DMS 273 treated with DMSO at 0.1 percent for 48 hours (cell line): ENCODE measurements at regions not wholly inside any gene's neighbourhood (a gene's known extent, or its start where the extent isn't known, plus 50 kb on each side); places are given as distances from the start of the nearest gene placed in this dataset.
"Not testable (repeated sequence)": the region's sequence is repeated elsewhere in the genome, so short reads cannot be mapped to it uniquely, and the experiment has no call there.

ENCODE experiments used
- DNase-seq: peaks from one replicate; lab custom pipeline; 2025; lab: John Stamatoyannopoulos, UW

DNA sequence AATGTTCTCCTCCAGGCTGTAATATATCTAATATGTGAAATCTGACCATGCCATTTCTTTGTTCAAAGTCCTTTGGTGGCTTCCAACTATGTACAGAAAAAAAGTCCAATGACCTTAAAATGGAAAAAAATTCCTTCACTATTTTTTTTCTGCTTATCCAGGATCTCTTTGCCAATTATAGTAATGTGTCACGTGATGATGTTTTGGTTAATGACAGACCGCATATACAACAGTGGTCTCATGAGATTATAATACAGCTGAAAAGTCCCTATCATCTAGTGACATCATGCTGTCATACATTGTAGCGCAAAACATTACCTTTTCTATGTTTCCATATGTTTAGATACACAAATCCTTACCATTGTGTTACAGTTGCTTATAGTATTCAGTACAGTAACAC lies 477.6 kb downstream of the TMEM232 start:
- DNase-seq: no peak

- no peak for DNase-seq
Observed at GRCh38 chr5:110250355-110250754, 476.1 kb downstream of the TMEM232 start.

DNA sequence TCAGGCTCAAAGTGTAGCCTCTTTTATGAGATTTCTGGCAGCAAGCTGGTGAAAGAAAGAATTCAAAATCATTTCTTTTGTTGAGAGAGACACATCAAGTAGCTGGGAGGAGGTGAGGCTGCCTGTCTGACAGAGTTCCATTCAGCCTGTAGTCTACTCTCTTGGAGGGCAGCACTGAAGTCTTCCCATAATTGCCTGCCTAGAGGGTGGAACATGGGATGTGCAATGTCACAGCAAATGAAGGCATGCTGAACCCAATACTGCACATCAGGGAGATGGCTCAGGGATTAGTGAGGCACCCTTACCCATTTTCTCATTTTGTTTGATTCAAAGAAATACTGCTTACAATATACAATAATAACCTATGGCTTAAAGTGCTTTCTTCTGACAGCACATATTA lies 475.7 kb downstream of the TMEM232 start:
- no peak for DNase-seq

GRCh38 chr5:110251366-110251765 lies 475.1 kb downstream of the TMEM232 start:
- DNase-seq: no peak

GRCh38 chr5:110255194-110255593 lies 471.3 kb downstream of the TMEM232 start:
- DNase-seq: no peak

- DNase-seq: no peak
Observed at GRCh38 chr5:110256298-110256697, 470.2 kb downstream of the TMEM232 start.

DNA sequence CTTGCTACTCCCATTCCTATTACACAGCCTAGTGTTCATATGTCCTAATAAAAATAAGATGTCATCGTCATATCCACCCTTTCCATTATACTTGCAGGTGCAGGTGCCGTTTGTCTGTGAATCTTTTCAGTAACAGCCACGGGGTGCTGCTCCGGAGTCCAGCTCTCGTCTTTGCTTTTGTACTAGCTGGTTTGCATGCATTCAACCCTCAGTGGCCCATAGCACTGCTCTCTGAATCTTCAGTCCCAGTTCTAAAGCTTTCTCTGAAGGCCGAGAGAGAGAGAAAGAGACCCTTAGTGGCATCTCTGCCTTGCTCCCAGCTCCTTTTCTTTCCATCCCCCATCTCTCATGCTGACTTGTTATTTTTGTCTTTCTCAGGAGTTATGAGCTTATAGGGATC lies 468.5 kb downstream of the TMEM232 start:
- no peak for DNase-seq

GRCh38 chr5:110258460-110259216 lies 467.8 kb downstream of the TMEM232 start:
- DNase-seq: peak; percentile 91

GRCh38 chr5:110262749-110263148 lies 463.7 kb downstream of the TMEM232 start:
- DNase-seq: no peak

DNA sequence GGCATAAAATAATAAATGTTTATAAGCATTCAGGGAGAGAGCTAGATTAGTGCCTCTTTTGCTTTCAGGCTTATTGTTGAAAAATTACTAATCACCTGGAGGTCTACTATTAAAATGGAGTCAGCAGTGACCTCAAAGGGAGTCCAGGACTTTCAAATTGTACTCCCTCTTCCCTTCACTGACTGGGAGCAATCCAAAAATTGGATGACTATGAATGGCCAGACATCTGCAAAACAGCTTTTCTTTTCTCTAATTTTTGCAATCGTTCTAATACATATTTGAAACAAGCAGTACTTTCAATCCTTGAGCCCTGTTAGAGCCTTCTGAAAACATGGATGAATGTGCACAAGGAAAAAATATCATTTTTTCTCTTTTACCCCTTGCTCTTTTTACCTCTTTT lies 461.8 kb downstream of the TMEM232 start:
- no peak for DNase-seq

GRCh38 chr5:110265162-110265561 lies 461.3 kb downstream of the TMEM232 start:
- DNase-seq: no peak

DNA sequence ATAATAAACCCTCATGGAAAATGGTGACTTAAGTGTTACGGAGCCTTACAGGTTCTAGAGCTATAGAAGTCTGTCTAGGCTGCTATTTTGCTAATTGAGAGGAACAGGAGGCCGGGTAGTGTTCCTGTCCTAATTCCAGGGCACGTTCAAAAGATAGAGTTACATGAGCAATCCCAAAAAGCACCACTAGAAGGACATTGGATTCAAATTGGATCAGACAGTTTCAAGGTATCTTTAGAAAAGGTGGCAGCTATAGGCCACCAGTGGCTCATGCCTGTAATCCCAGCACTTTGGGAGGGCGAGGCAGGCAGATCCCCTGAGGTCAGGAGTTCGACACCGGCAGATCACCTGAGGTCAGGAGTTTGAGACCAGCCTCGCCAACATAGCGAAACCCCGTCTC lies 458.8 kb downstream of the TMEM232 start:
- DNase-seq: no peak

DNA sequence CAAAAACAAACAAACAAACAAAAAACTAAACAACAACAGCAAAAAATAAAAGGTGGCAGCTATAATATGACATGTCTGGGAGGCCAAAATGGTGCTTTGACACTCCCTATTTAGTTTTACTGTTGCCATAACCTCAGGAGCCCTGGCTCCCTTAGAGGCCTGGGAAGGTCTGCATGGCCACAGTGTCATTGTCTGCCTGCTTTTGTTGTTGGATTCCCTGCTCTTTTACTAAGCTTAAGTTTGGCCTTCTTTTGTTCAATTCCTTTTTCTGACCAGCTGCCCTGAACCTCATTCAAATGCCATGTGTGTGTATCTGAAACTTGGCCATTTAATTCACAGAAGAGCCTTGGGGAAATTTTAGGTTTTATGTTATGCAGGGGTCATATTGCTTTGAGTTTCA lies 458.2 kb downstream of the TMEM232 start:
- DNase-seq: no peak

DNA sequence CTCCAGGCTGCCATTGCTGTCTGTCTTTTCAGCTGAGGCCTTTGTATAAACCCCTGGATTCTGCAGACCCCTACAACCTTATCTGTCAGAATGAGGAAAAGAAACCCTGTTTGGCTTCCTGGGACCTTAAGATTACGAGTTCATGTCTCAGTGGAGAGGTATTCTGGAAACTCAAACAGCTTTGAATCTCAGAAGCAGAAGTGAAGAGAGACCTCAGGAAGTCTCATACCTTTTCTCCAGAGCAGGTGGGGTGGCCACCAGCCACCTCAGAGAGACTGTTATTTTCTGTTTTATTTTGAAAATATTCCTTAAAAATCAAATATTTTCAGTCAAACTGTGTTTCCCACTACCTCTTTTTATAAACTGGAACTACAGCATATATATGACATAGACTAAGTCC lies 457.5 kb downstream of the TMEM232 start:
- no peak for DNase-seq

- no peak for DNase-seq
Observed at GRCh38 chr5:110269478-110270142, 456.9 kb downstream of the TMEM232 start.

DNA sequence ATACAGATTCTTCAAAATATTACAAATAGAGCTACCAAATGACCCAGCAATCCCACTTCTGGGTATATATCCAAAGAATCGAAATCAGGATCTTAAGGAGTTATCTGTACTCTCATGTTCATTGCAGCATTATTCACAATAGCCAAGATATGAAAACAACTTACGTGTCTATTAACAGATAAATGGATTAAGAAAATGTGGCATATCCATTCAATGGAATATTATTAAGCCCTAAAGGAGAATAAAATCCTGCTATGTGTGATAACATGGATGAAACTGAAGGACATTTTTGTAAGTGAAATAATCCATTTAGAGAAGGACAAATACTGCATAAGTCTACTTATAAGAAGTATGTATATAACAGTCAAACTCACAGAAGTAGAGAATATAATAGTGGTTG lies 450.6 kb downstream of the TMEM232 start:
- DNase-seq: no peak

DNA sequence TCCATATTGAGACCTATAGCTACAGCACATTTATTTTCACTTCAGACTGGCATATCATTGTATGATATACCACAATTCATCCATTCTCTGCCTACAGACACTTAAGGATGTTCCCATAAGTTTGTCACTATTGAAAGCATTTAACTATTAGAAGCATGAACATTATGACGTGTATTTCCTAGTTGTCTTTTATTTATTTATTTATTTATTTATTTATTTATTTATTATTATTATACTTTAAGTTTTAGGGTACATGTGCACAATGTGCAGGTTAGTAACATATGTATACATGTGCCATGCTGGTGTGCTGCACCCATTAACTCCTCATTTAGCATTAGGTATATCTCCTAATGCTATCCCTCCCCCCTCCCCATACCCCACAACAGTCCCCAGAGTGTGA lies 448.0 kb downstream of the TMEM232 start:
- DNase-seq: not testable (repeated sequence)

DNA sequence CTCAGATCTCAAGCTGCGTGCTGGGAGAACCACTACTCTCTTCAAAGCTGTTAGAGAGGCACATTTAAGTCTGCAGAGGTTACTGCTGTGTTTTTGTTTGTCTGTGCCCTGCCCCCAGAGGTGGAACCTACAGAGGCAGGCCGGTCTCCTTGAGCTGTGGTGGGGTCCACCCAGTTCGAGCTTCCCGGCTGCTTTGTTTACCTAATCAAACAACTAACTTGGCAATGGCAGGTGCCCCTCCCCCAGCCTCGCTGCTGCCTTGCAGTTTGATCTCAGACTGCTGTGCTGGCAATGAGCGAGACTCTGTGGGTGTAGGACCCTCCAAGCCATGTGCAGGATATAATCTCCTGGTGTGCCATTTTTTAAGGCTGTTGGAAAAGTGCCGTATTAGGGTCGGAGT lies 442.4 kb downstream of the TMEM232 start:
- DNase-seq: not testable (repeated sequence)

DNA sequence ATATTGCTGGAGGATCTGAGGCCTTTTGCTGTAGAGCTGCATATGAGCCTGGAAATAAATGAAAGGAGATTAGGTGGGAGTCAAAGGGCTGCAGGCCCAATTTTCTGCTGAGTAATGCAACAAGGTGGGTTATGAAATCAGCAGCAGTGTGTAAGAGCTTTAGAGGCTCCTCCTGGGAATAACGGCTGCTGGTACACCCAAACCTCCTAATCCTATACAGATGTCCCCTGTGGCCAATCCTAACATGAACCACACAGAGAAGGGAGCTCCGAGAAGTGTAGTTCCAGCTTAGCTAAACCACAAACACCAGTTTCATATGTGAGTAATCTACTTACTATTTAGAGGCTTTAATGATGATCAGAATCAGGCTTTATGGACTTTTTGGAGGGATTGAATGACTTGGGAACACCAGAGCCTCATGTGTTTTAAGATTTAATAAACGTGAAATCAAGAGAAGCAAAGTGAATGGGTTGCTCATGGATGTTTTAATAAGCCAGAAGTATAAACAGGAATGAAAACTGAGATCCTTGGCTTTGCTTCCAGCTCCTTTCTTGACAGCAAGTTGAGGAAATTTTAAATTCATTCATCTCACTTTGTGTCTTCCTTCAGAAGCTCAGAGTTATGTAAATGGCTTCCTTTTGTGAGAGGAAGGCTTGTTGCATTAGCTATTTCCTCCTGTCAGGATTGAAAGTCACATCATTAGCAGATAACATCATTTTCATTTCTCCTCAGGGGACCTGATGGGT lies 437.5 kb downstream of the TMEM232 start:
- DNase-seq: no peak

- no peak for DNase-seq
Observed at GRCh38 chr5:110289512-110289810, 437.0 kb downstream of the TMEM232 start.

DNA sequence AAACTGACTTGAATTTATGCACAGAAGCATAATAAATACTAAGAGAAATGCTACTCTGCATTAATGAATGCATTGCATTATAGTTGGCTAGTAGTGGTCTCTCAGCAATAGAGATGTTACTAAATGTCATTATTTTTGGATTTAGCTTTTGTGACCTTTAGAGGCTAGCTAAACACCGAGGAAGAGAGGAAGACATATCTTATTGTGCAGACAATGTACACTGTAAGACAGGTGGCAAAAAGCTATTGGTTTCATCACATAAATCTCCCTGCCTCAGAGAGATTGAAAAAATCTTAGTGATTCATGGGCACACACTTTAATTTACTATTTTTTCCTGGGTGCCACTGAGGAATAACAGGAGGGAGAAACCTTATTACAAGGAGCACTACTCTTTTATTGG lies 435.9 kb downstream of the TMEM232 start:
- DNase-seq: no peak

- DNase-seq: no peak
Observed at GRCh38 chr5:110294281-110294680, 432.2 kb downstream of the TMEM232 start.

GRCh38 chr5:110297152-110297670 lies 429.3 kb downstream of the TMEM232 start:
- no peak for DNase-seq
